ENCODE measurements at regions not wholly inside any gene's neighbourhood (a gene's known extent, or its start where the extent isn't known, plus 50 kb on each side); places are given as distances from the start of the nearest gene placed in this dataset.

DNA sequence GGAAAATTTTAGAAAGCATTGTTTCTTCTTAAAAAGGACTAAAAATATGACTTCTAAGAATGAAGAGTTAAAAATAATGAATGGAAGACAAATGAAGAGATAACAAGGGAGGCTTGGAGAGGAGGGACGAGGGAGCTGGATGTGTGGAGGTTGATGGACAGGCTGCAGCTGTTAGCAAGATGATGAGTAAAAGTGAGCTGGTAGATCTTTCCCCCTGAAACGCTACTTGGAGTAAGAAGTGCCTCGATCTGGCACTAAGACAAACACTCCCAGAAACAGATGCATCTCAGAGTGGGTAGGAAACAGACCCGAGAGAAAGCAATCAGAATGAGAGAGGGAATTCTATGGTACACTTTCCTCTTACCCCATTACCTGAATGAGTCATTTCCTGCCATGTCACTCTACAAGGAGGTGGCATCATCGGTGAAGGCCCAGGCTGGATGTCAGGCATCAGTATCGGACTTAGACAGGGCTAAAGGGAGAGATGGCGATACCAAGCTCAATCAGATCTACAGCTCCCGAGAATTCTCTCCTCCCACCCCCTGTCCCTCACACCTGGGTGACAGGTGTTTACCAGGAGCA is 154.1 kb upstream of the BMP2 start:
- no peak overlapping the region for H3K27ac ChIP-seq (ENCODE audit: low read depth, low read length)
- WGBS: 74% methylated on average over 5 of the region's 8 CpGs
- no peak overlapping the region for H3K9ac ChIP-seq (ENCODE audit: low read depth, low read length)
- H3K4me1 ChIP-seq (ENCODE audit: insufficient read depth, low read length): no peaks in the 10 kb centered on the region
- no peak overlapping the region for H3K4me3 ChIP-seq (ENCODE audit: low read length)
- H3K9me3 ChIP-seq (ENCODE audit: insufficient read depth, low read depth, low read length): no peaks in the 10 kb centered on the region
- no peaks in the 10 kb centered on the region for H3K36me3 ChIP-seq (ENCODE audit: insufficient read depth, low read length)
- no peaks in the 10 kb centered on the region for H3K27me3 ChIP-seq (ENCODE audit: insufficient read depth, low read length)

DNA sequence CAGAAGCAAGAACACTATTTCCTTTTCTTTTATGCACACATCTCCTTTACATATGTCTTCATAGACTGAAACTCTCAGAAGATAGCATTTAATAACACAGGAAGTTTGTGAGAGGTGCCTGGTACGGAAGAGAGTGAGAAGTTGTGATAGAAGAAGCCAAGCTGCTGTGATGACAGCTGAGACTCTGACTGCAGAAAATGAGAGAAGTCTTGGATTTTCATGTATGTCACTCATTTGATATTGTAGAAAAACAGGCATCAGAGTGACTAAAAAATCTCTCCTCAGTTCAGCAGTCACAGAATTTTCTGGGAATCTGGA is 154.9 kb upstream of the BMP2 start:
- no peaks in the 10 kb centered on the region for H3K27me3 ChIP-seq (ENCODE audit: insufficient read depth, low read length)
- H3K4me1 ChIP-seq (ENCODE audit: insufficient read depth, low read length): no peaks in the 10 kb centered on the region
- H3K9me3 ChIP-seq (ENCODE audit: insufficient read depth, low read depth, low read length): no peaks in the 10 kb centered on the region
- no peaks in the 10 kb centered on the region for H3K36me3 ChIP-seq (ENCODE audit: insufficient read depth, low read length)
- 94% methylated on average over 1 of the region's 1 CpG for WGBS
- H3K4me3 ChIP-seq (ENCODE audit: low read length): no peak overlapping the region
- no peak overlapping the region for H3K9ac ChIP-seq (ENCODE audit: low read depth, low read length)
- H3K27ac ChIP-seq (ENCODE audit: low read depth, low read length): no peak overlapping the region

DNA sequence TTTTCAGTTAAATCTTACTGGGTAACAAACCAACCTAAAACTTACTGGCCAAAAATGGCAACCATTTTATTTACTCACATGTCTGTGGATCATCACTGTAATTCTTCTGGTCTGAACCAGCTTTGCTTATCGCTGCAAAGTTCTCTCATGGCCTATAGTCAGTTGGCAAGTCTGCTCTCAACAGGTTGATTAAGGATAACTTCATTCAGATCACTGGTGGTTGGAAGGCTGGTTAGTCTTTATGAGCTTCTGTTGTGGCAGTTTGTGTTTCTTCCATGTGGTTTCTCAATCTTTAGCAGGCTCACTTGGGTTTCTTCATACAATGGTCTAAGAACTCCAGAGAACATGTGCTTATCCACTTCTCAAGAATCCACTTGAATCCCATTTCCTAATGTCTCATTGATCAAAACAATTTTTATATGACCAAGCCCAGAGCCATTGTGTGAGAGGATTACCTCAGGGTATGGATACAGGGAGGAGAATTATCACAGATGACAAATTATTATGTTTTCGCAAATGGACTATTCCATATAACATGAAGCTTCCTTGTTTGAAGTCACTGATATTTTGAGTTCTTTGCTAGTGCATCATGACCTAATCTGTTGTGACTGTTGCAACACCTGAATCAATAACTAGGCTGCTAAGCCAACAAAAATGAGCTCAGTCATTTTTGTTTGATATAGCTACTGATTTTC is 155.4 kb upstream of the BMP2 start:
- H3K4me3 ChIP-seq (ENCODE audit: low read length): no peak overlapping the region
- no peak overlapping the region for H3K27ac ChIP-seq (ENCODE audit: low read depth, low read length)
- H3K9ac ChIP-seq (ENCODE audit: low read depth, low read length): no peak overlapping the region
- no peaks in the 10 kb centered on the region for H3K4me1 ChIP-seq (ENCODE audit: insufficient read depth, low read length)
- H3K36me3 ChIP-seq (ENCODE audit: insufficient read depth, low read length): no peaks in the 10 kb centered on the region
- no peaks in the 10 kb centered on the region for H3K9me3 ChIP-seq (ENCODE audit: insufficient read depth, low read depth, low read length)
- 100% methylated on average over 2 of the region's 2 CpGs for WGBS
- H3K27me3 ChIP-seq (ENCODE audit: insufficient read depth, low read length): no peaks in the 10 kb centered on the region

DNA sequence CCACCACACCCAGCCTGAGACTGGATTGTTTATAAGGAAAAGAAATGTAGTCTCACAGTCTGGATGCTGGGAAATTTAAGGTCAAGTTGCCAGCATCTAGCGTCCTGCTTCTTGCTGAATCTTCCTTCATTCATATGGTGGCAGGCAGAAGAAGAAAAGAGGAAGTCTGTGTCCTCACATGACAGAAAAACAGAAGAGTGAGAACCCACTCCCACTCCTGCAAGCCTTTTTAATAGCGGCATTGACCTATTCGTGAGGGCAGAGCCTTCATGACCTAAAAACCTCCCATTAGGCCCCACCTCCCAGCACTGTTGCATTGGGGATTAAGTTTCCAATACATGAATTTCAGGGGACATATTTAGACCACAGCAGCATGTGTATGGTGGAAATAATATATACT is 160.8 kb upstream of the BMP2 start:
- no peak overlapping the region for H3K9ac ChIP-seq (ENCODE audit: low read depth, low read length)
- H3K27me3 ChIP-seq (ENCODE audit: insufficient read depth, low read length): no peaks in the 10 kb centered on the region
- no peak overlapping the region for H3K27ac ChIP-seq (ENCODE audit: low read depth, low read length)
- H3K9me3 ChIP-seq (ENCODE audit: insufficient read depth, low read depth, low read length): no peaks in the 10 kb centered on the region
- no peaks in the 10 kb centered on the region for H3K36me3 ChIP-seq (ENCODE audit: insufficient read depth, low read length)
- 98% methylated on average over 3 of the region's 3 CpGs for WGBS
- H3K4me1 ChIP-seq (ENCODE audit: insufficient read depth, low read length): no peaks in the 10 kb centered on the region
- no peak overlapping the region for H3K4me3 ChIP-seq (ENCODE audit: low read length)

DNA sequence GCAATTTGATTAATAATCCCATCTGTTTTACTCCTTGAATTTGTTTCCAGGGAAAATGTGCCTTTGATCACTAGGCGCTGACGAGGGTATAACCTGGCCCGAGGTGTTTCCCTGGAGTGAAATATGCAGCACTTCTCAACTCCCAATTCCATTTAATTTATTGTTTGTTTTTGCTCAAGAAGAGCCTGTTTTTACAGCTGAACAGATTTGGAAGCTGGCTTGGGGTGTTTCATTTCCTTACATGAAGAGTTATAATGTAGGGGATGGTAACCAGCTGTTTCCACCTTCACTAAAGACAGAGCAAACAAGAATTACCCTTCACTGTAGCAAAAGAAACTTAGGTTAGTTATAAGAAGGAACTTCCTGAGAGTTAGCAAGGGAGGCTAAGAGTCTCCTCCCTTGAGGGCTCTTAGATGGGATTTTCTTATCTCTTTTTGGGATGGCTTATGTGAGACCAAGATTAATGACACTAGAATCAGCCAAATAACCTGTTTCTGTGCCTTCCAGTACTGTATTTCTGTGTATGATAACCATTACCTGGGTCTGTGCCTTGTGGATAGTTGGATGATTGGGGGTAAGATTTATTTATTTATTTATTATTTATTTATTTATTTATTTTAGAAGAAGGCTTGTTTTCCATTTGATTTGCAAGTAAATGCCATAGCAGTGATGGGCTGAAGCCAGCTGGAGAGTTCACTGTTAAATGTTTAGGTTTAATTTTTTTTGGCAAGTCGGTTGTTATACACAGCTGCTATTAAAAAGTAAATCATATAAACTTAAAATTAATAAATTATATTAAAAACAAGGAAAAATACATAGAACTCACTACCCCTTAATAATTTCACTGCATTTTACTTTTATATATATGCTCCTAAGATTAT is 162.2 kb upstream of the BMP2 start:
- Histone ChIP-seq H3K4me1 (ENCODE audit: insufficient read depth, low read length) (no peaks in the 10 kb centered on the region), H3K27me3 (ENCODE audit: insufficient read depth, low read length) (no peaks in the 10 kb centered on the region), H3K9ac (ENCODE audit: low read depth, low read length) (no peak overlapping the region), H3K27ac (ENCODE audit: low read depth, low read length) (no peak overlapping the region), H3K36me3 (ENCODE audit: insufficient read depth, low read length) (no peaks in the 10 kb centered on the region), H3K4me3 (ENCODE audit: low read length) (no peak overlapping the region), H3K9me3 (ENCODE audit: insufficient read depth, low read depth, low read length) (no peaks in the 10 kb centered on the region)
- WGBS: 85% methylated on average over 3 of the region's 4 CpGs

DNA sequence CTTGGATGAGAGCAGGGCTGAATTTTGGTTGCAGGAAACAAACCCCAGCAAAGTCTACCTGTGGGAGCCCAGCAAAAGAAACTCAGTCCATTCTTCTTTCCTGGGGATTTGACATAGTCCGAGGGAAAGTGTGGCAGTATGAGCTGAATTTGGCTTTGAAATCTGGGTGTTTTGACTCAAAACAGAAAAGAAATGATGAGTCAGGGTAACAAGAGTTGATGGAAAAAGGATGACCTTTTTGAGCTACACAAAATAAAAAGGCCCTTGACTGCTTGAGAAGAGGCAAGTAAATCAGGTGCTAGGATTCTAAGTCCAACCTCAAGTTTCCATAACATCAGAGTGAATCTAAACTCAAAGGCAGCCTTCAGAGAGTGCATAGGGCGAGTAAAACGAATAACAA is 163.3 kb upstream of the BMP2 start:
- H3K27ac ChIP-seq (ENCODE audit: low read depth, low read length): no peak overlapping the region
- H3K9me3 ChIP-seq (ENCODE audit: insufficient read depth, low read depth, low read length): no peaks in the 10 kb centered on the region
- H3K4me1 ChIP-seq (ENCODE audit: insufficient read depth, low read length): no peaks in the 10 kb centered on the region
- H3K36me3 ChIP-seq (ENCODE audit: insufficient read depth, low read length): no peaks in the 10 kb centered on the region
- WGBS: 93% methylated on average over 3 of the region's 3 CpGs
- H3K27me3 ChIP-seq (ENCODE audit: insufficient read depth, low read length): no peaks in the 10 kb centered on the region
- no peak overlapping the region for H3K9ac ChIP-seq (ENCODE audit: low read depth, low read length)
- no peak overlapping the region for H3K4me3 ChIP-seq (ENCODE audit: low read length)

DNA sequence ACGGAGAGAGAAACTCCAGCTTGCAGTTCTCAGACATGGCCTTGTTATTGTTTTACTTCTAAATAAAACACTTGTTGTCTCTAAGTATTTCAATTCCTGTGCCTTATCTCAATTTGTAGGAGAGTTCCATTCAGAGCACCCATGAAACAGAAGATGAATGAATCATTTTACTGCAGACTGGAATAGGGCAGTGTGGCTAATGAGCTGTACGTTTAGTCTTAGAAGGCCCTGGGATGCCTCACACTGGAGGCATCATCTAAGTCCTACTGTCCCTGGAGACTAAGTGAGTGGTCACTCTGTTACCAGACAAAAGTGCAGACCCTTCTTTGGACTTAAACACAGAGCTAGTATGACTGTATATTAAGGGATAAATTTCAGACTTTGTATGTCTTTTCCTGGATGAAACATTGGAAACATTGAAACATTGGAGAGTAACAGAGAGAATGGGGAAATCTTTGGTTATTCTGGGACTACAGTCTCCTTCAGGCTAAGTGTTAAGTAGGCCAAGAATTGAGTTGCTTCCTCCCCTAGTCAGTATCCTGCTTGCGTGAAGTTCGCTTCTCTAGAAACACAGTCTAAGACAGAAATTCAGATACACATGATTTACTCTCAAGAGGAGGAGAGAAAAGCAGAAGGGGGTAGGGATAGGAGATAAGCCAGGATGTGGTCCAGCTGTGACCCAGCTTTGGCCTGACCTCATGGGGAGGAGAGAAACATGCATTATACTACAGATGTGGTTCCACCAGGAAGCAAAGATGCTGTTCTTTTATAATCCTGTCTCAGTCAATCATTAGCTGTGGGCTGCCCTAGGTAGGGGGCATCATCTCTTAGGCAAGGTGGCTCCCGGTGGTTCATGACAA is 167.4 kb upstream of the BMP2 start:
- Histone ChIP-seq H3K27me3 (ENCODE audit: insufficient read depth, low read length) (no peaks in the 10 kb centered on the region), H3K4me1 (ENCODE audit: insufficient read depth, low read length) (peaks cover 10% of the 10 kb centered on the region), H3K4me3 (ENCODE audit: low read length) (no peak overlapping the region), H3K9ac (ENCODE audit: low read depth, low read length) (no peak overlapping the region), H3K27ac (ENCODE audit: low read depth, low read length) (no peak overlapping the region), H3K36me3 (ENCODE audit: insufficient read depth, low read length) (no peaks in the 10 kb centered on the region), H3K9me3 (ENCODE audit: insufficient read depth, low read depth, low read length) (no peaks in the 10 kb centered on the region)
- WGBS: 83% methylated on average over 3 of the region's 5 CpGs

DNA sequence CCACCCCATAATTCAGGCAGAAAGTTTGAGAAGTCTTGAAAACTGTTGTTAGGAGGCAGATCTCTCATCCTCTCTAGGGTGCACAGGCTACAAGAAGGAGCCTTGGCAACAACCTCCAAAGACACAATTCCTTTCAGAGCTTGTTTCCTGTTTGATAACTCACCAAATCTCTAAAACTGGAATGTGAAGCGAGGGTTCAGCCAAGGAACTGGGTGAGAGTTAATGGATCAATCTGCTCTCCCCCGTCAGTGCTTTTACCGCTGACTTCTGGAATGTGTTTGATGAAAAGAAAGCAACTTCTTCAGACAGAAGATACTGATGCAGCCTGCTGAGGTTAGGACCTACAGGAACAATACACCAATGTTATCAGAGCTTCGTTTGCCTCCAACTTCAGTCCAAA is 171.8 kb upstream of the BMP2 start:
- Histone ChIP-seq H3K27ac (ENCODE audit: low read depth, low read length) (no peak overlapping the region), H3K36me3 (ENCODE audit: insufficient read depth, low read length) (no peaks in the 10 kb centered on the region), H3K4me3 (ENCODE audit: low read length) (no peak overlapping the region), H3K9ac (ENCODE audit: low read depth, low read length) (no peak overlapping the region), H3K9me3 (ENCODE audit: insufficient read depth, low read depth, low read length) (no peaks in the 10 kb centered on the region), H3K27me3 (ENCODE audit: insufficient read depth, low read length) (no peaks in the 10 kb centered on the region), H3K4me1 (ENCODE audit: insufficient read depth, low read length) (peaks cover 10% of the 10 kb centered on the region)
- 72% methylated on average over 4 of the region's 4 CpGs for WGBS

DNA sequence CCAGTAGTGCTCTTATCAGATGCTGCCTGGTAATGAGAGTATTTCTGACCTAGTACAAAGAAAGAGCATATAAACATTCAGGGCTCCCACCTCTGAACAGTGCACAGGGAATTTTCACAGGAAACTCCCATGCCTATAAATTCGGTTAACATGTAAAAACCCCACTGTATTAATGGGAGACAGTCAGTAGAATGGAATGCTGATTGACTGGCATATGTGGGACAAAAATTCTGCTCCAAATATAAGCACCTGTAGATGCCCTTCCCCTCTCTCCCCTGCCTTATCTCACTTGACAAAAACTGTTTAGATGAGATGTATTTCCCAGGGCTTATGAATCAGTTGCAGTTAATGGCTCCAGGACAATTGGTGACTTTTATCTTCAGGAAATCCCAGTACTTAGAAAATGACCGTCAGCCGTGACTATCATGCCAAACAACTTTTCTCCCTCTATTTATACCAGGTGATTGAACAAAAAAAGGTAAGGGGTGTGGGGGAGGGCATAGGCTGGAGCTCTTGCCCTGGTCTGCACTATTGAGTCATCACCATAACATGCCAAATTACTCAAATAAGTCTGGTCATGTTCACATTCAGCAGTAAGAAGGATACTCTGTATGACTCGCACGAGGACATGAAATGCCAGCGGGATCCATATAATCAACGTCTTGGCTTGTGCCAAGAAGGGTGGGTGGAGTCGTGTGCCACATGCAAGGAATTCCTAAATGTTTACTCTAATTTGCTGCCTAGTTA is 176.4 kb upstream of the BMP2 start:
- no peak overlapping the region for H3K4me3 ChIP-seq (ENCODE audit: low read length)
- H3K9ac ChIP-seq (ENCODE audit: low read depth, low read length): no peak overlapping the region
- H3K27ac ChIP-seq (ENCODE audit: low read depth, low read length): no peak overlapping the region
- no peaks in the 10 kb centered on the region for H3K9me3 ChIP-seq (ENCODE audit: insufficient read depth, low read depth, low read length)
- 94% methylated on average over 5 of the region's 8 CpGs for WGBS
- H3K27me3 ChIP-seq (ENCODE audit: insufficient read depth, low read length): no peaks in the 10 kb centered on the region
- H3K4me1 ChIP-seq (ENCODE audit: insufficient read depth, low read length): no peaks in the 10 kb centered on the region; the same call in 1 of the 2 replicates
- H3K36me3 ChIP-seq (ENCODE audit: insufficient read depth, low read length): no peaks in the 10 kb centered on the region

DNA sequence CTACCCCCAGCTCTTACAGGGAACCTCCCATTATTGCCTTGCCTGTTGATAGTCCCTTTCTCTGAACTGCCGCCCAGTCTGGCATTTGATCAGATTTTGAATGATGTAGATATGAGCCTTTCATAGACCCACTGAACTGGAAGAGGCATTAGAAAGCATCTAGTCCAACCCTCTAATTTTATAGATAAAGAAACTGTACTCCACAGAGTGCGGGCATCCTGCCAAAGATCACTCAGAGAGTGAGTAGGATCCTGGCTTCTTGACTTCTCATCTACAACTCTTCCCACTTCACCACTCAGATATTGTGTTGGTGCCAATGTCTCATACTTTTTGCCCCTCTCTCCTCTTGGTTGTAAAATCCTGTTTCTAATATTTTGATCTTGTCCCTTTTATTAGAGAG is 179.2 kb upstream of the BMP2 start:
- H3K27ac ChIP-seq (ENCODE audit: low read depth, low read length): no peak overlapping the region
- H3K9ac ChIP-seq (ENCODE audit: low read depth, low read length): no peak overlapping the region
- no peak overlapping the region for H3K4me3 ChIP-seq (ENCODE audit: low read length)
- 96% methylated on average over 2 of the region's 2 CpGs for WGBS
- no peaks in the 10 kb centered on the region for H3K9me3 ChIP-seq (ENCODE audit: insufficient read depth, low read depth, low read length)
- H3K4me1 ChIP-seq (ENCODE audit: insufficient read depth, low read length): no peaks in the 10 kb centered on the region
- H3K27me3 ChIP-seq (ENCODE audit: insufficient read depth, low read length): no peaks in the 10 kb centered on the region
- no peaks in the 10 kb centered on the region for H3K36me3 ChIP-seq (ENCODE audit: insufficient read depth, low read length)
